ENCODE measurements at regions not wholly inside any gene's neighbourhood (a gene's known extent, or its start where the extent isn't known, plus 50 kb on each side); places are given as distances from the start of the nearest gene placed in this dataset.
"Not testable (repeated sequence)": the region's sequence is repeated elsewhere in the genome, so short reads cannot be mapped to it uniquely, and the experiment has no call there.

DNA sequence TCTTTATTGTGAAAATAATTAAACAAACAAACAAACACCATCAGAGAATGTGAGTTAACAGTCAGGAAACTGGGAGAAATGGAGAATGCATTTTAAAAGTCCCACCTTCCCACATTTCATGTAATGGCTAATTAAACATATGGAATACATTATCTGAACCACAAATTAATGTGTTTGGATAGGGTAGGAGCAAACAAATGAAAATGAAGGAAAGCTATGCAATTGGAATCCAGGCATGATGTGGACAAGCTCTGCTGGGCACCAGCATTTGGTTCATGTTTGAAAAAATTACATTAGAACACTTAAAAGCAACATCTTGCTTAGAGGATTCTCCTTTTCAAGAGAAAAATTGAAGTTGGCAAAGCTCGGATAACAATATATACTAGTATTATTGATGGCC, 628.1 kb downstream of the LMO4 start:
- DNase-seq (ENCODE audit: low spot score), result no peak

DNA sequence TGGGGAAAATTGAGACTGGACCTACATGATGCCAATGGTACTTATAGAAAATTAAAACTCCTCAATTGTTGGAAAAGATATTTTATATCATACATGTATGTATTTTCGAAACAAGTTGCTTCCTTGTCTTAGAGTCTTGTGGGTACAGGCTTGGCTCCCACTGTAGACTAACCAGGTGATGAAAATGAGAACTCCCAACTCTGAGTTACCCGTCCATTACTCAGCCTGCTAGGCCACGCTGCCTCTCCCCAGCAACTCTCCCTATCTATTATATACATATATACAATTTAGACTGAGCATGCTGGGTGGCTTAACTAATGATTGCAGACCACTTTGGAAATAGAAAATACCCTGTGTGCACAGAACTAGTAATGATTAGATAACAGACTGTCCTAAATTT, 628.7 kb downstream of the LMO4 start:
- no peak for DNase-seq (ENCODE audit: low spot score)

DNA sequence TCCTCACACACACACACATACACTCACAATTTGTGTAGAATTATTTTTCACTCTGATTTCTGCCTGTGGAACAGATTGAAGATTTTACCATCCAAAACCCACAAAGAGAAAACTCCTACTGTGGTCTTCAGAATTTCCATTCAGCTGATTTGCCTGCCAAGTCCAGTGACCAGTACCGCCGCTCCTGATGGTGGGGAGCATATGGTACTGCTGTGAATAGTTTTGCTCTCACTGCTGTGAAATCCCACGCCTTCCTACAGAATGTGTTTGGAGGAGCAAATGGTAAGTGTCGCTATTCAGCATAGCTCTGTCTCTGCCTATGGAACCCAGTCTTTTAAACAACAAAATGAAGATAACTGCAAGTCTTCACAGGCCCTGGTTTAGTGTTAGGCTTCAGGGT, 629.5 kb downstream of the LMO4 start:
- DNase-seq (ENCODE audit: low spot score), result no peak

DNA sequence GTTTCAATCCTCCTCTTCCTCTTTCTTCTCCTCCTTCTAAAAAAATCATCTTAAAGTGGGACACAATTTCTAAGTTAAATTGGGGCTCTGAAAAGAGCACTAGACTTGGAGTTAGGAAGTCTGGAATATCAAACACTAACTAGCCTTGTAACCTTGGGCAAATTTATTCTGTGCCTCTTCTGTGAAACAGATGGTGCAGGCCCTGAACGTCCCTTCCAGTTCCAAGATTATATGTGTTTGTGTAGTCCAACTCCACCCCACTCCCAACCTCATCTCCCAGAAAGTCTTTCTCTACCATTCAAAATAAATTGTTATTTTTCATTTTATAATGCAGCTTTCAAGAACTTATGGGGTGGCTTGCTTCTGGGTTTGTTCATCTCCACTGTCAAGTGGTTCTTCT, 630.0 kb downstream of the LMO4 start:
- no peak for DNase-seq (ENCODE audit: low spot score)

DNA sequence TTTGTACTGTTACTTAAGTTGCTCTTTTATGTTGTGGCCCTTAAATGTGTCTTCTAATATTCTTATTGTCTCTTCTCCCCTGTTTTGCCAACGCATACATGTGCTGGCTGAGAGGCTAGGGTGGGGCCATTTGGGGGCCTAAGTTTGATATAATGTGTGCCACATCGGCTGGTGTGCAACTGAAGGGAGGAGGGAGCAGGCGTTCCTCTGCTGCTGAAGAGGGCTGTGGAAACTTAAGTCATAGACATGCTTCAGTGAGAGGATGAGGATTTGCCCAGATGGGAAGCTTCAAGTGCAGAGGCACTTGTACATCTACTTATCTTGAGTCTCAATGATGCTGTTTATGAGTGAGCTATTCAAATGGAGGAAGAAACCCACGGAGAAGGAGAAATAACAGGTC, 630.6 kb downstream of the LMO4 start:
- no peak for DNase-seq (ENCODE audit: low spot score)

DNA sequence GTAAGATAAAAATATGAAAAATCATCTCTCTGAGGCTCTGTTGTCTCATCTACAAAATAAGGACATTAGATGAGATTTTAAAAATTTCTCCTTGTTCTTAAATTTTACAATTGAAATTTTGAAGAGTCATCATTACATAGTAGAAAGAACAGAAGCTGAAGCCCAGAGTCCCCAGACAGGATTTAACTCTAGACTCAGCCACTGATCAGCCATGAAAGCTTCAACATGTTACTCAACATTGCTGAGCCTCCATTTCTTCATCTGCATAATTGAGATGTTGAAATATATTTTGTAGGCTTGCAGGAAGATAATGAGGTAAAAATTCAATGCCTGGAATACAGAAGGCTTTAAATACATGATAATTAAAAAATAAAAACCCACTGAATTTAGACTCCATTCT, 633.3 kb downstream of the LMO4 start:
- DNase-seq (ENCODE audit: low spot score), result no peak

DNA sequence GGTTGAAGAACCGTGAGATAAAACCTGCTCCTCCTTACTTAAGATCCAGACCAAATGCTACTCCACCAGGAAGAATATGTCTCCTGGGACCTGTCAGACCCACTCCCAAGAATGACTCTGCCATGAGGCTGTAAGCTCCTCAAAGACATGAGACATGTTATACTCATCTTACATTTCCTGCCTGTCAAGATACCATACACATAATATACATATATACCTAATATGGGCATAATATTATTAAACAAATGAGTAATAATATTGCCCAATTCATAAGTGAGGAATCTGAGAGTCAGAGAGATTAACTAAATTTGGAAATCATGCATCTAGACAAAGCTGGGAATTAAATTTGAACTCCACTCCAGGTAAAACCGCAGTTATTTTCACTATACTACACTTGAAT, 634.9 kb downstream of the LMO4 start:
- no peak for DNase-seq (ENCODE audit: low spot score)

DNA sequence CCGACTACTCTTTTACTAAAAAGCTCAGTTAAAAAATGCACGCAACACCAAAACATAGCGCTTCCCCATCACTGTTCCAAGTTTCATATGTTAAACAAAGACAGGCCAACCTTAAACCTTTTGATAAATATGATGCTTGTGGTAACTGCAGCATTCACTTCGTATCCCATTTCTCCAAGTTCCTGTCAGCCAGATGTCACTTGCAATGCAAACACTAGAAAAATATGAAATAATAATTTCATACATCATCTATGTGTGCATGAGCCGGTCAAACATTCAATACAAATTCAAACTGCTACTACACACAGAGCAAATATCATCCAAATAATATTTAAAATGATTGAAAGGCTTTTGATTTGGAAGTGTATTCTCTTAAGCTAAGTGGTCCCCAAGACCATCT, 636.5 kb downstream of the LMO4 start:
- DNase-seq (ENCODE audit: low spot score), result no peak

DNA sequence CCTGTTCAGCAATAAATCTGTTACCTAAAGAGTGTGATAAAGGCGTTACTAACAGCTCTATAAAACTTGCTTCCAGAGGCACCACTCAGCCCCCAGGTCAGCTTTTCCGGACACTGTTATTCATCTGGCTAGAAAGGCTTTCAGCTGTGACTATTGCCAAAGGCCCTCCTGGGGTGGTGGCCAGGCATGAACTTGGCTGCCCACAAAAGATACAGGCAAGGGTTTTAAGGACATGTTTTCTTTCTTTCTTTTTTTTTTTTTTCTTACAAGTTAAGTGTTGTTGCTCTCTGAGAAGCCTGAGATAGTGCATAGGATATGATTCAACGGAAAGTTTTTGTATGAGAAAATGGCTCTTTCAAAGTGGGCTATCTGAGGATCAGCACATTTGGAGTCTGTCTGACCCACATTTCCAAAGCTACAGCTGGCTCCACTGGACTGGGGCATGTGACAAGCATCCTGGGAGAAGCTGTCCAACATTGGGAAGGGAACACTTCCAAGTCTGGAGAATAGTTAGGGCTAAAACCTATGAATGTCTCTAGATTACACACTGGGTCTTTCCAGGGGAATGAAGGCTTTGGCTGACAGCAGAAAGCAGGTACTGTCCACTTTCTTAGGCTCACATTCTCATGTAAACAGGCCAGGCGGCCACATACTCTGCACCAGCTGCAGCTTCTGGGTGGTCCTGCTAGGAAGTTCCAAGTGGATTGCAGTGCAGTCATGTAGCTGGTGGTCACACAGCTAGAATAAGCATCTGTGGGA, 639.7 kb downstream of the LMO4 start:
- no peak for DNase-seq (ENCODE audit: low spot score)

DNA sequence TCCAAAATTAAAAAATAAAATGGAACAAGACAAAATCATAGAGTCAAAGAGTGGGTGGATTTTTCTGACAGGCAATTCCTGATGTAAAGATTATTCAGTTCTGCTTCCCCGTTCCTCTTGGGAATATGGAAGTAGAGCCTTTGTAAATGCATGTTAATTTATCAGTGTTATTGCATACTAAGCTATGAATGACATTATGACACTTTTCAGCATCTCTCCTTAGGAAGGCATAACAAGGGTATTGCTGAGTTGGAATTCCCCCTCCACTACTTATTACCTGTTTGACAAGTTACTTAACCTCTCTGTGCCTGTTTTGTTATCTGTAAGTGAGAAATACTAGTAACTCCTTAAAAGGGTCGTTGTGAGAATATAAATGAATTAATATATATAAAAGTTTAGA, 640.4 kb downstream of the LMO4 start:
- no peak for DNase-seq (ENCODE audit: low spot score)

DNA sequence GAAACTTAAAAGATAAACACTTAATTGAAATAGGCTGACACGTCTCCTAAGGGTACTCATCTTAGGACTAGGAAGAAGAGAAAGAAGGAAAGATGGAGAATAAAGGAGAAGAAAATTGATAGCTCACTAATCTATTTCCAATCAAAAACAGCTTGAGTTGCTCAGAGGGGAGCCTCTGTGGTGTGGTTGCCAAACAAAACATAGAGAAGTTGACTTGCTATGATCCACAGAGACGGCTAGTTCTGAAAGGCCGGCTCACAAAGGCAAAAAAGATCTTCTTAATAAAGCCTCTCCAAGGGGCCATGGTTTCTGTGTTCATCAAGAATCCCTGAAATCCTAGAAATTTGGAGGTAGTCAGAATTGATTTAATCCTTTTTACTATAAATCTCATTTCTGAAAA, 644.1 kb downstream of the LMO4 start:
- no peak for DNase-seq (ENCODE audit: low spot score)

DNA sequence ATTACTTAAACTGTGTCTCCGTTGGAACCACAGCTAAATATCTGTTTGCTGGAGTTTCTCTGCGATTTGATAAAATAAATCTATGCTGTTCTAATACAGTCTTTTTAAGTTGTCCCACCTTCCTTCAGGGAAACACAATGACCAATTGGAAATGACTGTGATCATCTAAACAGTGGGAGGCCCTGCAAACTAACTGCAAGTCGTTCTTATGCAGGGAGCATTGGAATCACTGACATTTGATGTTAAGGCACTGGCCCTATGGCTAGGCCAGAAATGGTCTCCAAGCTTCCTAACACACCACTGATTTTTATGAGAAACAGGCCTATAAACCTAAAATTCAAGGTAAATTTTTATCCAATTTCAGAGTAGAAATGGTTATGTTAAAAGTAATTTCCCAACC, 645.2 kb downstream of the LMO4 start:
- DNase-seq (ENCODE audit: low spot score), result no peak

DNA sequence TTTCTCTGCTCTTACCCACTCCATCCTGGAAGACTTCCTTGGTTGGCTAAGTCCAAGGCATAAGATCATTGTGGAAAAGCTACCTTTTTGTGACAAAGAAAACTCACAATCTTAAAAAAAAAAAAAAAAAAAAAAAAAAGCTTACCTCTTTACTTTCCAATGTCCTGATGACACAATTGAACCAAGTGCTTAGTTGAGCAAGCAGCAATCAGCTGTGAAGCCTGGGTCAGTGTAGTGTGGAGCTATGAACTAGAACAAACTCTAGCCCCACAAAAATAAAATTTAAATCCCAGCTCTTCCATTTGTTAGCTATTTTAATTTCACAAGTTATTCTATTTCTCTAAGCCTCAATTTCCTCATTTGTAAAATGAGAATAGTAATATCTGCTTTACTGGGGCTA, 647.6 kb downstream of the LMO4 start:
- no peak for DNase-seq (ENCODE audit: low spot score)

DNA sequence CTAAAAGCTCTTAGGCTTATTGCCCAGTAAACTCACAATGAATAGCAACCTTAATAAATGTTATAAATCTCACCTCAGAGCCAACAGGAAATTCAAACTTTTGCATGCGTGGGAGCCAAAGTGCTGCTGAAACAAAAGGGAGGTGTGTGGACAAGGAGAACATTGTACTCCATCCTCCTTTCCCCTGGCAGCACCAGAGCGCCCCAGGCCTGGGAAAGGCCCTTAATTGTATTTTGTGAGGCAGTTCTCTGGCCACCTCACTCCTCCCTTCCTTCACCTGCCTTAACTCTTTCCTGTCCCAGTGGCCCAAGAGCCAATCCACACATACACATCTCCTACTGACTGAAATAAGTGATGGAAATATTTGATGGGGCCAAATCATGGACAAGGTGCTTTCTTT, 648.5 kb downstream of the LMO4 start:
- no peak for DNase-seq (ENCODE audit: low spot score)

DNA sequence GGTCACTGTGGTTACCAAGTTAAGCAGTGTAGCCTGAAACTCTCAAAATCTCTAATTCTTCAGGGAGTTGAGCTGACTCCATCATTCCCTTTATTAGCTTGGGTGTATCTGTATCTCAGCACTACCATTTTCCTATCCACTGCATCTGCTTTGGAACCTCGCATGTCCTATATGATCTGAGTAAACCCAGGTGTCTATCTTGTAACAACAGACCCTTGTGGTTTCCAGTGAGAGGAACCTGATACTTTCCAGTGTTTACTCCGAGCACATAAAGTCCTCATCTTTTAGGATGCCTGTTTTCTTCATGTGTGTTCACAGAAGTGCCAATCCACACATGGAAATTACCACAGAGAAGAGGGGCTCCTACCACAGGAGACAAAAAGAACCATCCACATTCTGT, 650.4 kb downstream of the LMO4 start:
- no peak for DNase-seq (ENCODE audit: low spot score)

DNA sequence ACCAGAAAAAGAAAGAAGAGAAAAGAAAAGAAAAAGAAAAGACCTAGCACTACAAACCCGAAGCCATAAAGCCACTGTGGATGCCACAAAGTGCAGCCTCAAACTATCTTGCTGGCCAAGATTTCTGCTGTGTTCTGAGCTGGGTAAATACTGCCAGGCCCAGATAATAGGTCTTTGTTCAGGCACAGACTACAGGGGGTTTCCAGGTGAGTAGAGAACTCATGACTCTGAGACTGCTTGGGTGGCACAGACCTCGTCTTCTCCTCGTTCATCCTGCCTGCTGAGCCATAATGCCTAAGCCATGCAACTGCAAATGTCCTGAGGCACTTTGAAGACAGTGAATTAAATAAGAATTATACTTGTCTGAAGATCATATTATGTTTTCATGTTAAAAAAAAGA, 651.8 kb downstream of the LMO4 start:
- no peak for DNase-seq (ENCODE audit: low spot score)

DNA sequence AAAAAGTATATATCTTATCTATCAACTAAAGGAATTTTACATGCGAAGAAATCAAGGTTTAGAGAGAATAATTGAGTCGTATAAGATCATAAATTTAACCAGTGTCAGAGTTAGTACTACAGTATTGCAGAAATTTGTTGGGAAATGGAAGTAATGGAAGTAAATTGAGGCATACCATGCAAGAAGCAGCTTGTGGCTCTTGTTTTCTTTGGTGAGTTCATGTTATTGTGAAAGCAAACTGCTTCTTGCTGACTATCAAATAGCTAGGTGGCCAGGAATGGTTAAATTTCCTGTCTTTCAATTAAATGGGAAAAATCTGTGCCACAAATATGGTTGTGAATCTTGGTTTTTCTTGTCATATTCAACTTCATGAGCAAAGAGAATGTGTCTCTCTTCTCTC, 652.7 kb downstream of the LMO4 start:
- DNase-seq (ENCODE audit: low spot score), result no peak

DNA sequence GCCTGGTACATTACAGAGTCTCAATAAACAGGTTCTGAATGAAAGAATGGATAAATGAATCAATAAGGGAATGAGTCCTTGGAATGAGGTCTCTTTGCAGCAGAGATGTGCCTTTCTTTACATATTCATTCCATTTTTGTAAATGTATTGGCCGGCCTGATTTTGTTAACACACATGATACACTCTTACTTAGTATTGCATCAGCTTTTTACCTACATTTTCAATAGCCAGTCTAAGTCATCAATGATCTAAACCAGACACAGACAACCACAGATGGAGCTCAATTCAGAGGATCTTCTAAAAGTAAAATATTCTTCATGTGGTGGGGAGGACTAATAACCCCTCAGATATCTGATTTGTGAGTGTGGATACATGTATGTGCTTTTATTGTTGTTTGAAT, 653.1 kb downstream of the LMO4 start:
- DNase-seq (ENCODE audit: low spot score), result no peak

DNA sequence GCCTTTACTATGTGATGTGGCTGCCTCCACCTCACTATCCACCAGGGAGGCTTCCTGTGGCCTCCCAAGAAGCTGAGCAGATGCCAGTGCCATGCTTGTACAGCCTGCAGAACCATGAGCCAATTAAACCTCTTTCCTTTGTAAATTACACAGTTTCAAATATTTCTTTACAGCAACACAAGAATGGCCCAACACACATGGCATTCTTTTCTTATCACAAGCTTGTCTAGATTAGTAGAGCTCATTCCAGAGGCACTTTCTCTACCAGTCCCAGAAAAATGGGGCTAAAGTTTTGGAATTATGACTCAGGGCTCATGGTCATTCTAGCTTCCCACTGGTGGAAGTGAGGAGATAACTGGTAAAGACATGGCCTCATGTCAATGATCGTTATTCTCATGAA, 655.2 kb downstream of the LMO4 start:
- DNase-seq (ENCODE audit: low spot score), result no peak

DNA sequence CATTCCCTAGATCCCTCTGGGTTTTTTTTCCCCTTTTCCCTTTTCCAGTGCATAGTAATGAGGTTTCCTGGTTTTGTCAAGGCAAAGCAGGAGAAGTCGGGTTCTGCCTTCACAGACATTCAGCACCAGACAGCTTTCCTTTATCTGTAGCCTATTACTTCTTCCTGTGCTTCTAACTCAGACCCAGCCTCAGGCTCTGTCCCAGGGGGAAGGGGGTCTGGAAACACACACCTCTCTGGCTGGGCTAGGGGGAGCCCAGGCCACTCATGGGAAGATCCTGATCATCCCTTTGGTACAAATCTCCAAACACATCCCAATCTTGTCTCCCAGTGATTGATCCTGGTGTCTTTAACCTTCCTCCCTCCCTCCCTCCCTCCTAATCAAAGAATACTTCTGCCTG, 656.4 kb downstream of the LMO4 start:
- DNase-seq (ENCODE audit: low spot score), result no peak

DNA sequence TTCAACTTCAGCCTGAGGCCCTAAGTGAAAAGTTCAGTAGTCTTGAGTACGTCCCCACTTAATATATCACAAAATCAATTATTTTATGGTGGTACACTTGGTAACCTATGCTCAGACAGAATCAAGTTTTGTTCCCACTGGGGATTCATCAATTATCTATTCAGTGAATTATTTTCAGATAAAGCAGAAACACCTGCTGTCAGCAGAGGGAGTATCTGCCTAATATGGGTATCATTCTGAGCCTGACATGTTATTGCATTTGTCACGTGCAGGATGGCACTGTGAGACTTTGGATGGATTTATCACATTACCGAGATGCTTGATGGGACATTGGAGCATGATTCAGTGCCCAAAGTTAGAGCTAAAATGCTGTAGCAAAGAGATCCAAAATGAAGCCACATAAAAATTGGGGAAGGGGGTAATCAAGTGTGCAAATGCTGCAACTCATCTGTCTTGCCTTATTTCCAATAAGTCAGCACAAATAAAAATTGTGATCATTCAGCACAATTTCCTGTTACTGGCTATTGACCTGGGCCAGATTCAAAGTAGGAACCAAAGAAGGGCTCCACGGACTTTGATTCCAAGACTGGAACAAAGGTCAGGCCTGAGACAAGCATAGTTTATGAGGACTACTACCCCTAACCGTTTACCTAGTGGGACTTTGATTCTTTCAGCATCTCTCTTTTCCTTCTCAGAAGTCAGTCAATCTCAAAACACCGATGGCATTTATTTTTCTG, 657.6 kb downstream of the LMO4 start:
- peak; percentile 37 for DNase-seq (ENCODE audit: low spot score)

DNA sequence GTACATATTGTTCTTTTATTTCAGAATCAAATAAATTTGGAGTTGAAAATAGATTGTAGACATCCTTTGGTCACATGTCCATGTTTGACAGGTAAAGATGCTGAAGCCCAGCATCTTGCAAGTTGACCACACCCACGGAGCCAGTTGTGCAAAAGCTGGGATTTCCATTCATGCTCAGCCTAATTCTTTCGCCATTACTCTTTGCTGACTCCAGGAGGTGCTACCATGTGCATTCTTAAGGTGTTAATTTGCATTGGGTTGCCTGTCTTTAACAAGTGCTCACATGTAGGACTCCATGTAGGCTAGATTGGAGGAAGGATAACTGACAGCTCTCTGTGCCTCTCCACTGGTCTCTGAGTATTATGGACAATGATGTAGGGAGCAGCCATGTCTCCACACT, 660.7 kb downstream of the LMO4 start:
- DNase-seq (ENCODE audit: low spot score), result no peak

DNA sequence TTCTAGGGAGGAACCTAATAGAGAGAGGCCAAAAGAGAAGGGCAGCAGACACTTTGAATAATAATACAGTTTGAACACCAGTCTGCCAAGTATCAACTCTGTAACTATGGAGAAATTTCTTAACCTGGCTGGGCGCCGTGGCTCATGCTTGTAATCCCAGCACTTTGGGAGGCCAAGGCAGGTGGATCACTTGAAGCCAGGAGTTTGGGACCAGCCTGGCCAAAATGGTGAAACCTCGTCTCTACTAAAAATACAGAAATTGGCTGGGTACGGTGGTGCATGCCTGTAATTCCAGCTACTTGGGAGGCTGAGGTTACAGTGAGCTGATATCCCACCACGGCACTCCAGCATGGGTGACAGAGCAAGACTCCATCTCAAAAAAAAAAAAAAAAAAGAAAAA, 663.9 kb downstream of the LMO4 start:
- not testable (repeated sequence) for DNase-seq (ENCODE audit: low spot score)

DNA sequence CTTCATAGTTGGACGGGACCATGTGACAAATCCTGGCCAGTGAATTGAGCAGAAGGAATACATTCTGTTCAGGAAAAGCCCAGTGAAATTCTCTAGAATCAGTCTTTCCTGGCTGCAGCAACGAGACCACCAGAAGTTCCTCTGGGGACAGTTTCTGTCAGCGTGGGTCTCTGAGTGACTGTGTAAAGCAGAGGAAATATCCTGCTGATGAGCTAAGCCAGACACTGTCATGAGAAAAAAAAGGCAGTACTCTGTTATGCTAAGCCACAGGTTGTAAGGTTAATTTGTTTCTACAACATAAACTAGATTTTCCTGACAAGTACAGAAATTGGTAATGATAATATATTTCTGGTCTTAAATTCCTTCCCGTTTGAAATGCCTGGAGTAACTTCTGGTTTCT, 664.4 kb downstream of the LMO4 start:
- no peak for DNase-seq (ENCODE audit: low spot score)
